ENCODE measurements at regions not wholly inside any gene's neighbourhood (a gene's known extent, or its start where the extent isn't known, plus 50 kb on each side); places are given as distances from the start of the nearest gene placed in this dataset.
"Not testable (repeated sequence)": the region's sequence is repeated elsewhere in the genome, so short reads cannot be mapped to it uniquely, and the experiment has no call there.

DNA sequence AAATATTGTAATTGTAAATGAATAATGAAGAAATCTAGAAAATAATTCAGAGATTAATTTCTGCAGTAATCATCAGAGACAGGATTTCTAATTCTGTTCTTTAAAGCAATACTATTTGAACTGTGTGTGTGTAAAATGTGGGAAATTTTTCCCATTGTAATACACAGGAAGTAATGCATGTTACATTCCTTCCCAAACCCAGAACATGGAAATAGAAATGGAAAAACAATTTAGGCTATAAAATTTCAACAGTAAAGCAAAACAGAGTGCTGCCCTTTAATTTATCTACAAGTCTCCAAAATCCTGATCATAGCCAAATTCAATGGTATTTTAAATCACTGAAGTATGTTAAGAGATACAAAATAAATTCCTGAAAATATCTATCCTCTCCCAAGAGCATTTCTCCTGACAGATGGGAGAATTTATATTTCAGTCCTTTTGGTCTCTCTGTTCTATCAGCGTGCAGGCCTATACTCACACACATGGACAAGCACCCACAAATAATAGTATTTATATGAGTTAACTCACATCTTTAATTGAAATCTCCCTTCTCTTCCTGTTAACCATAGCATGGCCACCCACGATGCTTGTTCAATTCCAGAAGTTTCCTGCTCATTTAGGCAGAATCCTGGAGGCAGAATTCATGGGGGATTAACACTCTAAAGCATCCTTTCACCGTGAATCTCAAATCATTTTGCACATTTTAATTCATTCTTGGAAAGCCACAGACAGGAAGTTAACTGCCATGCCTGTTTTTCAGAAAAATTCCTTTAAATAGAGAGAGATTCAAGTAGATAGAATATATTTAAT is 1465.4 kb upstream of the FLRT2 start:
- DNase-seq (ENCODE audit: low read depth), result no peak

DNA sequence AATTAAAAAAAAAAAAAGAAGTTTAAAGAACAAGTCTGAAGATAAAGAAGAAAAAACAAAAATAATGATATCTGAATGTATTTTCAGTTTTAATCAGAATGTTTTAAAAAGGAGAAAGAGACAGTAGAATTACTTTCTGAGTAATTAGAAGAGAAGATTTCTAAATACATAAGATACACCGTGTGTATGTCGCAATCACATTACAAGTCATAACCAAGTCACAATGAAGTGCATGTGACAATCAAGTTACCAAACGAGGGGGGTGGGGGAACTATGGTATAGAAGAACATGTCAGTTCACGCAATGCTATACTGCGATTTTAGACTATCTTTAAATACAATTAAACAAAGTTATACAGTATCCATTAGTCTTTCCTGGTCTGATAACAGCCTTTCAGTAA is 1464.1 kb upstream of the FLRT2 start:
- no peak for DNase-seq (ENCODE audit: low read depth)

DNA sequence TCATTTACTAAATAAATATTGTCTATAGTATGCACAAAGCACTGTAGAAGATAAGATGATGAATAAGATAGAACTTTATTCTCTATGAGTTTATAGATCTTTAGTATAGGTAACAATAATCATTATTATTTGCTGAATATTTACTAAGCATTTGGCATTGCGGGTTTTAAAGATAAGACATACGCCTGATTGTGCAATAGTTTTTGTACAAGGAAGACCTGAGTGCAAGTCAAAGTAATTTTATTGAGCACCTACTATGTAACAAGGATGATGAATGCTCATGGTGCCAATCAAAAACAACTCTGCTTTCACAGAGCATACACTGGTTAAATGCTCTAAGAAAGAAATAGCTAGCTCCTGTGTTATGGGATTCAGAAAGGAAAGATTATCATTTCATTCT is 1461.7 kb upstream of the FLRT2 start:
- DNase-seq (ENCODE audit: low read depth), result no peak

DNA sequence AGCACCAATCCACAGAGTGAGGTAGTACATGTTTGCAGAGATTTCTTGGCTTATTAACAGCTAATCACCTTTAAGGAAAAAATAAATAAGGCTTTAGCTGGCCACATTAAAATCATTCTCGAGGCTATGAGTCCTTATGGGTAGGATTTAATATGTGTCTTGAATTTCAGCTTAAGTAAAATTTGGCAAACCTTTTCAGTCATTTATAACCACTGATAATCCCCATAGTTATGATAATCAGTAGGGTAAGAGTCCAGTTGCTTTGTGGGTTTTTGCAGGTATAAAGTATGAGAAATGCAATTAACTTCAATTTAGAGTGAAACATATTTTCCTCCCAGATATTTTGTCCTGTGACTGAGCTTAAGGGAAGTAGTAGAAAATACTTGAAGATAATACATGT is 1458.9 kb upstream of the FLRT2 start:
- DNase-seq (ENCODE audit: low read depth), result no peak

DNA sequence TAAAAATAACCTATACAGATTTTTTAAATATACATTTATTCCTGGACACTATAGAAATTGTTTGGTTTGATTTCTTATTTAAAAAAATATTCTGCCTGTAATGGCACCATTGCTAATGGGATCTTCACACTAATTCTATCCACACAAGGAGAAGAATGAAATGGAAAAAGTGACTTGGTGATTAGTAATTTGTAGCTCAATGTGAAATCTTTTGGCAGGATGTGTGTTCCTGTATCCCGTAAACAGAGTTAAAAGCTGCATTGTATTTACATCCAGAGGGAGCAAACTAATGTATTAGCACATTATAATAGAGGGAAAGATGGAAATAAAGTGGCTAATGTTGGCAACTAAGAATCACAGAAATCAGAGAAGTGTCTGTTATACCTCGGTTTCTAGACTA is 1455.3 kb upstream of the FLRT2 start:
- no peak for DNase-seq (ENCODE audit: low read depth)

DNA sequence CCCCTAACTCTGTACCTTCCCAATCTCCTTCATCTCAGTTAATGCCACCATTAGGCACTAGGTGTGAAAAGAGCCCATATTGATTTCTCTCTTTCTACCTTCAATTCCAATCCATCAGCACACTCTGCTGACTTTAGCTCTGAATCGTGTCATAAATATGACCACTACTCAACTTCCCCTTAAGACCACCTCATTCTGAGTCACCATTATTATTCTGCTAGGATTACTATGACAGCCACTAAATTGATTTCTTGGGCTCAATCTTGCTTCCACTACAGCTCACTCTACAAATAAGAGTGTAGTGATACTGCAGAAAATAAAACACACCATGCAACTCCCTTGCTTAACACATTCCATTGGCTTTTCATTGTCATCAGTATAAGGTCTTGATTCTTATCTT is 1449.0 kb upstream of the FLRT2 start:
- no peak for DNase-seq (ENCODE audit: low read depth)

DNA sequence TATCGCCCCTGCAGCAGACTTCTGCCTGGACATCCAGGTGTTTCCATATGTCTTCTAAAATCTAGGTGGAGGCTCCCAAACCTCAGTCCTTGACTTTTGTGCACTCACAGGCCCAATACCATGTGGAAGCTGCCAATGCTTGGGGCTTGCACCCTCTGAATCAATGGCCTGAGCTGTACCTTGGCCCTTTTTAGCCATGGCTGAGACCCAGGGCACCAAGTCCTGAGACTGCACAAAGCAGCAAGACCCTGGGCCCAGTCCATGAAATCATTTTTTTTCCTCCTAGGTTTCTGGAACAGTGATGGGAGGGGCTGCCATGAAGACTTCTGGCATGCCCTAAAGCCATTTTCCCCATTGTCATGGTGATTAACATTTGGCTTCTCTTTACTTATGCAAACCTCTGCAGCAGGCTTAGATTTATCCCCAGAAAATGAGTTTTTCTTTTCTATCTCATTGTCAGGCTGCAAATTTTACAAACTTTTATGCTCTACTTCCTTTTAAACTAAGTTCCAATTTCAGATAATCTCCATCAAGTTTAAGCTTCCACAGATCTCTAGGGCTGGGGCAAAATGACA is 1445.8 kb upstream of the FLRT2 start:
- DNase-seq (ENCODE audit: low read depth), result no peak

DNA sequence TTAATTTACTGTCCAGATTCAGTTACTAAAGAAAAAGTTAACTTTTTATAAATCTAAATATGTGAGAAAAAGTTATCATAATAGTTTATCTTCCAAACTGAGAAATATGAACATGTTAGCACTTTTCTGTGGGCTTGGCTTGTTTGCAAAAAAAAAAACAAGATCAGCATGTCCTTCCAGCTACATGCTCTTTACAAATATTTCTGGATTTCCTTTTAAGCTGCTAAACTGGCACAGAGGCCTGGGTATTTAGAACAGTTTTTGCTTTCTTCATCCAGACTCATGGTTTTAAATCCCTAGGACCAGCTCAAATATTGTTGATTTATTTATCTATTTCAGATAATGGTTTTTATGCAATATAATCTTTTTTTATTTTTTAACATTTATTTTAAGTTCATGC is 1444.5 kb upstream of the FLRT2 start:
- DNase-seq (ENCODE audit: low read depth), result no peak

DNA sequence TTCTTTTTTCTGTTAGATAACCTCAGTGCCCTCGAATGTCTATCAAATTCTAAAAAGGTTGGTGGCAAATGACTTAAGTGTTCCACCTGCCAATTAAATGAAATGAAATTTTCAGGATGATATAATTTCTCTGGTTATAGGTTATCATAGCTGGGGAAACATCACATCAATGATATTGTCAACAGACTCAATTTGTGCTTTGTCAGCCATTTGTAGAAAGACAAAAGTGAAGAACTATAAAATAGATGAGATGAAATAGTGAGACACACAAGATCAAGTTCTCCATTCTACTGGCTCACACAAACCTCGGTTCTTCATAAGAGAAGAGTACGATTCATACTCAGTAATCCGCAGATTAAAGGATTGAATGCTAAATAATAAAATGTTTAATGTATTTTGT is 1443.2 kb upstream of the FLRT2 start:
- DNase-seq (ENCODE audit: low read depth), result no peak

DNA sequence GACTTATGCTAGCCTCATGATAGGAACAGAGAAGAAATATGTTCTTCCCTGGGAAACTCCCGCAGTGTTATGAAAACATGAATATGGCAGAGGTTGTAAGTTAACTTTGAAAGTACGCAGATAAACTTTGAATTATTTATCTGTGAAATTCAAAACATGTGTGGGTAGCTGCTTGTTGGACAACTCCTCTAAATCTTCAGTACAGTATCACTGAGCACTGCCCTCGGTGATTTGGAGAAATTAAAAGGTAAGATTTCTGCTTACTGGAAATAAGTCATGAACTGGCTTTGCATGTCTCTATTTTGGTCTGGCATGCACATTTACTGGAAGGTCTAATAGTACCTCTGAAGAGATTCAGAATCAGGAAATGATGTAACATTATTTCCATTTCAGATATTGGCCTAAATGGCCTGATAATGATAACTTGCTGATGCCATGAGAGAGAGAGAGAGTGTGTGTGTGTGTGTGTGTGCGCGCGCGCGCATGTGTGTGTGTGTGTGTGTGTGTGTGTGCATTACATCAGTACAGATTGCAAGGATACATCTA is 1441.9 kb upstream of the FLRT2 start:
- no peak for DNase-seq (ENCODE audit: low read depth)

DNA sequence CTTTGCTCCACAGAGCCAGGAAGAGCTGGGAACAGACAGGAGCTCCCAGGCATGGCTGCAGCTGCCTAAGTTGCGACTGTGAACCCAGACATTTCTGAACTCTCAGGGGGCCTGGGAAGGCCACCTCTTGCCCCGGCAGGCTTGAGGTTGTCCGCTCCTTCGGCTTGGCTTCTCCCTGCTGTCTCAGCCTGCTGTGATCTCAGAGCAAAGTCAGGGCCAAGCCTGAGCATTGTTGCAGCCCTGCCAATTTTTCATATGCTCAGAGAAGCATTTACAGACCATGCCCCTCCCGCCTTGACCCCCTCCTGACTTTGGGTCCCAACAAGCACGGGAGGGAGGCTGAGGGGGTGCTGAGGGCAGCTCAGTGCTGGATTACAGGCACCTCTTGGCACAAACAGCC is 1439.1 kb upstream of the FLRT2 start:
- DNase-seq (ENCODE audit: low read depth), result no peak

DNA sequence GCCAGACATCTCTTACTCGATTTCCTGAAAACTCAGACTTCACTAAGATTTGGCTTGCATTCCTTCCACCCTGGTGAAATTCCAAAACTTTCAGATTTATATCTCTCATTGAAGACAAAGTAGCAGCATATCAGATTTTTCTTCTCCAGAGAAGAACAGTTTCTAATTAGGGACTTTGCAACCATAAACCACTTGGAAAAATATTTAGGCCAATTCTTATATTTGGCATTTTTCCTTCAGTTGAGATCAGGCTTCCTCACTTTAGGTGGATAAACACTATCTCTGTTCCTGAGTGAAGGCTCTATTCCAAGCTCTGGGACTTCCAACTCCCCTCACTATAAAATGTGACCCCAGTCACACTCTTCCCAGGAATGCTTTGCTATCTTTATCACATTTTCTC is 1434.3 kb upstream of the FLRT2 start:
- no peak for DNase-seq (ENCODE audit: low read depth)

DNA sequence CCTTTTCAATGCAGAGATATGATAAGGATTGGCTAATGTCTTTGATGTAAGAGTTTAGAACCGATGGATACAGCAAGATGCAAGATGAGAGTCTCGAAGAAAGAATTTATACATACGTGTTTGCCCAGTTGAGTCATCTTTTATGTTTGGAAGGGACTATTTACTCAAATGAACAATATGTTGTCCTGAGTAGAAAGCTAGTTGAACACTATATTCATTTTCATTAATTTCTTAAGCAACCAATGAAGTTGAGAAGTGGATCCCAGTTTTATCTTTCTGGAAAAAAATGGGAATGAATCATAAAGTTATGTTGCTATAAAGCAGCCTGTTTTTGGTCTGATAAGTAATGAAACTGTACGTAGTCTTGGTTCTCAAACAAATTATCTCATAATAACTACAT is 1431.7 kb upstream of the FLRT2 start:
- DNase-seq (ENCODE audit: low read depth), result no peak

DNA sequence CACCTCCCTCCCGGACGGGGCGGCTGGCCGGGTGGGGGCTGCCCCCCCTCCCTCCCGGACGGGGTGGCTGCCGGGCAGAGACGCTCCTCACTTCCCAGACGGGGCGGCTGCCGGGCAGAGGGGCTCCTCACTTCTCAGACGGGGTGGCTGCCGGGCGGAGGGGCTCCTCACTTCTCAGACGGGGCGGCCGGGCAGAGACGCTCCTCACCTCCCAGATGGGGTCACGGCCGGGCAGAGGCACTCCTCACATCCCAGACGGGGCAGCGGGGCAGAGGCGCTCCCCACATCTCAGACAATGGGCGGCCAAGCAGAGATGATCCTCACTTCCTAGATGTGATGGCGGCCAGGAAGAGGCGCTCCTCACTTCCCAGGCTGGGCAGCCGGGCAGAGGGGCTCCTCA is 1430.4 kb upstream of the FLRT2 start:
- not testable (repeated sequence) for DNase-seq (ENCODE audit: low read depth)

DNA sequence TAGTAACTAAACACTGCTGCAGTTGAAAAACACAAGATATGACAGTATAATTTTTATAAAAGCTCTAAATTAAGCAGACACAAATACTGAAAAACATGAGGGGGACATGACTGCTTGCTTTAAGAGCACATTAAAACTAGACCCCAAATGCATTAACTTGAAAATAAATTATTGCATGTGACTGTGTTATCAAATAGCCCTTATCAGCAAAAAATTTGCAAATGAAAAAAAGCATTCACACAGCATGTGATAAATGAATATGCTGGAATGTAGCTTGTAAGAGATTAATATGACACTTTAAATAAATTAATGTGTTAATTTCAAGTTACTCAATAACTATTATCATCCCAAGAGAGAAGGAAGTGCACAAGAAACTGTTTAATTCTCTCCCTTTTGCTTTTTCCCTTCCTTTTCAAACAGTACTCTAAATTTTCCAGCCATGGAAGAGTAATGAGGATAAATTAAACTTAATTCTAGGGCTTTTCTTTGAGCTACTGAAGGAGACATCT is 1422.1 kb upstream of the FLRT2 start:
- no peak for DNase-seq (ENCODE audit: low read depth)

DNA sequence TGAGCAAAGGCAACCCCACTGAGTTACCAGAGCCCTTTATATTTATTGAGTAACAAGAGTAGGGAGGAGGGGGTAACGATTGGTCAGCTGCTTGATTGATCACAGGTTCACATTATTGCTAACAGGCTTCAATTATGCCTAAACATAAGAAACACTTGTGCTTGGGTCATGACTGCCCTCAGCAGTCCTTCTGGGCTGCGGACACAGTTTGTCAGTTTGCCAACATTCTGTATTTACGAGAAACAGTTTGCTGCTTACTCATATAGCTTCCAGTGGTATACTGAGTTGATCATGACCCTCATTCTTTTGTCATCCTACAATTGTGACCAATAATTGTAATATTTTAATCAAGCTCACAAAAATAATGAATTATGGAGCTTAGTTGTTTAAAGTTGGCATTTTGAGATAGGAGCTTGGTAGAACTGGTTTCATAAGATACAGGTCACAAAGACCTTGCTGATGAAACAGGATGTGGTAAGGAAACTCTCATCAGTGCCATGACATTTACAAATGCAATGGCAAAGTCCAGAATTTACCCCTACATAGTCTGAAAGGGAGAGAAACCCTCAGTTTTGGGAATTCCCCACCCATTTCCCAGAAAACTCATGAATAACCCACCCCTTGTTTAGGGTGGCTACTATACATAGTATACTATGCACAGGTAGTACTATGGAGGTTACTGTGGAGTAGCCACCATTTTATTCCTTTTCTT is 1421.0 kb upstream of the FLRT2 start:
- DNase-seq (ENCODE audit: low read depth), result peak; percentile 1

DNA sequence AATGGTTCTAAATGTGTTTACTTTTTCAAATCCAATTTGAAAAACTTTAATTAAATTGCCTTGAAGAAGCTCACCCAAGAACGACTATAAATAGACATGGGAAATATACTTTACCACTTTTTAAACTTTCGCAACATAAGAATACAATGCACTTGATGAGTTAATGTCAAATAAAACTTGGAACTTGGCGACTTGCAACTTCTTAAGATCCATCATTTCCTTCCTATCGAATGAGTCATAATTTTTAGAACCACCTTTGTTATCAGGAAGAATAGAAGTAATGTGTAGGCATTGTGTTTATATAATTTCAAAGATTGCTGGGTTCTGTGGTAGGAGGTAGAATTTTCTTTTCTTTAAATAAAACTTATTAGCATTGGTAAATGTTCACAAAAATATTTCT is 1417.4 kb upstream of the FLRT2 start:
- DNase-seq (ENCODE audit: low read depth), result no peak

DNA sequence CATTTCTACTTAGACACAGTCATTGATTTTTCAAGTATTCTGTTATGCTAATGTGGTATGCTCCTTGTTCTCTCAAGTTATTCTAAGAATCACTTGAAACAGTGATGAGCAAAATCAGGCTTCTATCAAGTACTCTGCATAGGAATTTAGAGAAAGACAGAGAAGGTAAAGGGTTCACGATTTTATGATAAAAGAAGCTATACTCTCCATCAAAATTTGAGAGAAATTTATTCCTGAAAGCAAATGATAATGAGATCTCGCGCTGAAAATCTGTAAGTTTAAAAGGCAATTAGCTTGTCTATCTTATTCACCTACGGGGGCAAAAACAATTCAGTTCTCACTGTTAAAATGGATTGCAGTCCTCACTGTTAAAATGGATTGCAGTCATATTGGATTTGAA is 1404.3 kb upstream of the FLRT2 start:
- DNase-seq (ENCODE audit: low read depth), result no peak

DNA sequence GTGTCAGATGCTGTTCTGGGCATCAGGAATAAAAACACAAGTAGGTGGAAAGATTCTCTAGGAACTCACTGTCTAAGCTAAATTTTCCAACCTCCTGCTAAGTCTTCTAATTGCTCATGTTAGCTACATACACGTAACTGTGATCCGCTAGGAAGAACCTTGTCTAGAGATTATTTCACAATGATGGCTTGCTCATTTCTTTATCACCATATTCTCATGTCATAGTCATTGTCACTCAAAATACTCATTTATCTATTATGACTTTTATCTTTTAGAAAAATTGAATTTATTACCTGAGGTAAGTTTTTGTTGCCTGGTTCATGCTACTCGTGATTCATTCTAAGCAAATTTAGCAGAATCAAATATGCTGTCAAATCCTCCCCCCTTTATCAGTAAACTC is 1402.4 kb upstream of the FLRT2 start:
- DNase-seq (ENCODE audit: low read depth), result no peak

DNA sequence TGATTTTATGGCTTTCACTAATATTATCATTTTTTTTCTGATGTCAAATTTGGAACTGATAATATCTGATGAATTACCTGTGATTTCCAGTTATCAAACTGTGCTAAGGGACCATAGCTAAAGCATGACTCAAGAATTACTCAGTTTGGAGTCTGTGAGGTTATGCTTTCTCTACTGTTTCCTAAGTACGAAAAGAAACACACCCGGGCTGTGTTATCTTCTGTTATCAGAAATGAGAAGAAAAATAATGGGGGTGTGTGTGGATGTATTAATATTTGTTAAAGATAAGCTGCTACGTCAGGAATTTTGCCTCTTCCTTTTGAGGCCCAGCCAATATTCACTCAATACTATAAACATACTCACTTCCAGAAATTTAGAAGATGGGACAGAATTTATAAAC is 1401.9 kb upstream of the FLRT2 start:
- no peak for DNase-seq (ENCODE audit: low read depth)

DNA sequence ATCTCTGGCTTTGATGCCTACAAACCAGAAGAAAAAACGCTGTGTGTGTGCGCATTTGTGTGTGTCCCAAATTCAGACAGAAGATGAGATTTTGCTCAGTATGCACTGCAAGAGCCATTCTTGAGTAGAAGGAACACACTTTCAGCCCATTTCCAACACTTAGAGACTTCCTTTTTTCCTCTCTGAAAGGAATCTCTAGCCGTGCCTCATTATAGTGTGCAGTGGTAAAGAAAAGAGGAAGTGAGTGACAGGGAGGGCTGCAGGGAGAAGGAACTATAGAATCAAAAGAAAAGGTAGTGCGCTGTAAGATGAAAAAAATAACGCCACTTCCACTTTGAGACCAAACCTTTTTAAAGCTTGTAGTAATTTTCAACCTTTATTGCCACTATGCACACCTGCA is 1400.9 kb upstream of the FLRT2 start:
- DNase-seq (ENCODE audit: low read depth), result no peak

DNA sequence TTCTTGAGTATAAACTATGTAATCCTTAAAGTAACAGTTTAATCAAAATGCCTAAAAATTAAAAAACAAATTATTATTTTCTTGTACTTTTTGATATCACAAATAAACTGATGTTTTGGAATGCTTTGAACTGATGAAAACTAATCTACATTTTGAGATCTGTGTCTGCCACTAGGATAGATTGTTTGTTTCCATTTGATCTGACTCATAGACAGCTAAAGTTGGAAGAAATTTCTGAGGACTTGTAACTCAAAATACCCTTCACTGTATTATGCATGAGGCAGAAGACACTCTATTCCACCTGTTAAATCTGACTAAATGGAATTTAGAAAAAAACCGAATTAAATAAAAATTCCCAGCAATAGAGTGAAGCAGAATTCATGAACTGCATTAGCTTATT is 1400.0 kb upstream of the FLRT2 start:
- DNase-seq (ENCODE audit: low read depth), result no peak

DNA sequence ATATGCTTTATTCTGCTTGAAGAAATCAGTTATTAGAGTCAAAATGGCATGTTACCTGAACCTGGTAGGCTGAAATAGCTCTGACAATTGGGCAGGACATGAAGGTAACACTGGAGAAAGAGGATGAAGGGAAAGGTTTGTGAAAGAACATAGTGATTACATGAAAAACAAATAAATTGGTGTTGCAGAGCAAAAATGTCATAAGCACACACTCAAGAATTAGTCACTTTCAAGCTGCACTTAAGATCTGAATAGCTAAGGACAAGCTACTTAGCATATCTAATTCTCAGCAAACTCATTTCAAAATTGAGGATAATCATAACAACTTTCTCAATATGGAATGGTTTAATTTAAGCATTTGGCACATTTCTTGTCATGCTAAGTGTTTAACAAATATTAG is 1398.0 kb upstream of the FLRT2 start:
- DNase-seq (ENCODE audit: low read depth), result no peak

All from RPMI7951 (cell line).